ENCODE measurements at regions not wholly inside any gene's neighbourhood (a gene's known extent, or its start where the extent isn't known, plus 50 kb on each side); places are given as distances from the start of the nearest gene placed in this dataset.

DNA sequence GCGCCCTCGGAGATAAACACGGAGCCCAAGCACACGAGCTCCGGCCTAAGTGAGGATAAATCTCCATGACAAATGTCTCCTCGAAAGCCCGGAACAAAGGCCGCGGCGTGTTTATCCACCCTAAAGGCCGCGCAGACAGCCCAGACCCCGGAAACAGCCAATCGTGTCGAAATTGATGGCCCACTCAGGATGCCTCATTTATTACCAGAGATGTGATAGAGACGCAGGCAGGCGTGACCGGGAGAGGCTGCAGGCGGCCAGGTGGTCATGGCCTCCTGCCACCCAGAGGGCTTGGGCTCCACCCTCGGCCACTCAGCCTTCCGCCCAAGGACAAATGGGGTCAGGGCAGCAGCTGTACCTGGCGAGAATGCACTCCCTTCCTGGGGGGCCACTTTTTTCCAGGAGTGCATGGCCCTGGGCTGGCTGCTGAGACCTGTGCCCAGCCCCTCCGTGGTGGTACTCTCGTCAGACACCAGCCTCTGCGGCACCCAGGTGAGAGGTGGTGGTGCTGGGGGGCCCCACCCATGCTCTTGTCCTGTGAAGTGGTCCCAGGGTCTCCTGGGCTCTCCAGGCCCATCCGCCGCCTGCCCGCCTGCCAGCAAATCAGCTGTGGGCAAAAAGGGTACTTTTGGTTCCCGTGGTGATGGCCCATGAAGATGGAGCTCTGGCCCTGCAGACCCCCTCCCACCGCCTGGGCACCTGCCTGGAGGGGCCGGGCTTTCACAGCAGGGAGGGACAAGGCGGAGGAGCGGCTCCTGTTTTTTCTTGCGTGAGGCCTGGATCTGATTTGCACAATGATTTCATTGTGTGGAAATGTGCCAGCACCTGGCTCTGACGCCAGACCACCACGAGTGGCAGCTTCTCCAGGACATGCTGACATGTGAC lies 211.5 kb upstream of the C14orf180 start:
- DNase-seq (ENCODE audit: low read depth in 1 of 2, low spot score in 1 of 2) = no peak

DNA sequence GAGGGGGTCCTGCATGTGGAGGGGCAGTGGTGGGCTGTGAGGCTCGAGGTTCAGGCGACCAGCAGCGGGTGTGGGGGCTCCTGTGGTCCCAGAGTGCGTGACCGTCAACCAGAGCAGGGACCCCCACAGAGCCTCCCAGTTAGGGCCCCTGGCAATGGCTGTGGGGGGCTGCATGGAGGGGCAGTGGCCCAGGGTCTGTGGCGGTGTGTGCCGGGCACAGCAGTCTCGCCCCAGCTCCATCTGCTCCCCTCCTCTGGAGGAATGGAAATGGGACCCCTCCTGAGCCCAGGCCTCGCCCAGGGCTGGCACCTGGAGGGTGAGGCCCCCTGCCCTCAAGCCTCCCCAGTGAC lies 210.8 kb upstream of the C14orf180 start:
- no peak for DNase-seq (ENCODE audit: low read depth in 1 of 2, low spot score in 1 of 2)

DNA sequence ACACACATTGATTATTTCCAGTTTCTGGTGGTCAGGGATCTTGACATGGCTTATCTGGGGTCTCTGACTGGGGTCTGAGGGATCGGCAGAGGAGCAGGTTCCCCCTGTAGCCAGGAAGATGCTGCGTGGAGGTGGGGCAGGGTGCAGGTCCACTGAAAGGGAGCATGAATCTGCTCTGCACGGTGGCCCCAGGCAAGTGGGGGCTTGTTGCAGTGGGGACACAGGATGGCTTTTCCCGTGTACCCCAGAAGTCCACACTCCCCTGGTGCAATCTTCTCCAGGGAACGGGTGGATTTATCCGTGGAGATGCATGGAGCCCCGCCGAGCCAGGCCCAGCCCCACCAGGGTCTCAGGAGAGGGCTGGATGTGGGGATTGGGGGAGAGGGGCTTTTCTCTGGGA lies 210.4 kb upstream of the C14orf180 start:
- DNase-seq (ENCODE audit: low read depth in 1 of 2, low spot score in 1 of 2) = no peak

DNA sequence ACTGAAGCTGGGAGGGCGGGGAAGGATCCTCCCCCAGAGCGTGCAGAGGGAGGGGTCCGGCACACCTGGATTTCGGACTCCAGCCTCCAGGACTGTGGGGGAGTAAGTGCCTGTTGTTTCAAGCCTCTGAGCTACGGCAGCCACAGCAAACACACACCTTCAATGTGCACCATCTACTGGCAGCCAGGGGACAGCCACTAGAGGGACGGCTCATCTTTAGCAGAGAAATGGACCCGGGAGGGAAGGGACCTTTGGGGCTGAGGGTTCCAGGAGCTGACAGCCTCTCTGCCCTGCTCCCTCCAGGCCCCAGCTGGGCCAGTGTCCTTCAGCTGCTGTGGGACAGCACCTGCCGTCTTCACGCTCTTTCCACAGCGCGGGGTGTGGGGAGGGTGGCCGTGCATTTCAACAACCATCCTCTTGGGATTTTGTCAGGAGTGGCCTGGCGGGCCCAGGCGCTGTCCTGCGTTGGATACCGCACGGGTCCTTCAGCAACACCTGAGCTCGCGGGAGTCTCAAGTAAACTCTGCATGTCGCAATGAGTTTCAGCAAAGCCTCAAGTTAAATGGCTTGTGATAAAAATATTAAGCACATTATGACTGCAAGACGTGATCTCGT lies 209.2 kb upstream of the C14orf180 start:
- no peak for DNase-seq (ENCODE audit: low read depth in 1 of 2, low spot score in 1 of 2)

- DNase-seq (ENCODE audit: low read depth in 1 of 2, low spot score in 1 of 2) = no peak
Measured at GRCh38 chr14:104371031-104371430, 208.5 kb upstream of the C14orf180 start.

- DNase-seq (ENCODE audit: low read depth in 1 of 2, low spot score in 1 of 2) = no peak
Measured at GRCh38 chr14:104371917-104372316, 207.6 kb upstream of the C14orf180 start.

DNA sequence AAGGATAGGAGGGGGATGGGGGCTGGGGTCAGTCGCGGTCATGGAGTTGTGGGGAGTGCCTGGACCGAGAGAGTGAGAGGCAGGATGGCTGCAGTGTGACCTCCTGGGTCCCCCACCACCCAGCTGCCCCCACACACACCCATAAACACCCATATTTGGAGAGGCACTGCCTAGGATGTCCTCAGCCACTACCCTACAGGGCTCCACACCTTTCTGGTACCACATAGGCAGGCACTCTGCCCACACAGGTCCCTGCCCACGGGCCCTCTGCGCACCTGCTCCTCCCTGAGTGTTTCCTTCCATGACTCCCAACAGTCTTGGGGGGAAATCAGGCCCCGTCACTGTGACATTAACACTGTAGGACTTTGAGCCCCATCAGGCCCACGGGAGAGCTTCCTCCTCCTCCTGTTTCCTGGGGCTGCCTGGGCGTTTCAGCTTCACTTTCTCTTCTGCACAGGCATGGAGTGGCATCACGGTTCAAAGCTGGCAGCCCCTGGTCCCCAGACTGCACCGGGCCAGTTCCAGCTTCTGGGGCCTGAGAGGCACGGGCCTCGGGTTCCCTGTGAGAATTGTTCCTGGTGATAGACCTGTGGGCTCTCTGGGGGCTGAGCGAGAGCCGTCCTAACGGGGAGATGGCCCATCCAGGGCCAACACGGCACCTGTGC lies 207.0 kb upstream of the C14orf180 start:
- no peak for DNase-seq (ENCODE audit: low read depth in 1 of 2, low spot score in 1 of 2)

- no peak for DNase-seq (ENCODE audit: low read depth in 1 of 2, low spot score in 1 of 2)
Measured at GRCh38 chr14:104373055-104373854, 206.3 kb upstream of the C14orf180 start.

DNA sequence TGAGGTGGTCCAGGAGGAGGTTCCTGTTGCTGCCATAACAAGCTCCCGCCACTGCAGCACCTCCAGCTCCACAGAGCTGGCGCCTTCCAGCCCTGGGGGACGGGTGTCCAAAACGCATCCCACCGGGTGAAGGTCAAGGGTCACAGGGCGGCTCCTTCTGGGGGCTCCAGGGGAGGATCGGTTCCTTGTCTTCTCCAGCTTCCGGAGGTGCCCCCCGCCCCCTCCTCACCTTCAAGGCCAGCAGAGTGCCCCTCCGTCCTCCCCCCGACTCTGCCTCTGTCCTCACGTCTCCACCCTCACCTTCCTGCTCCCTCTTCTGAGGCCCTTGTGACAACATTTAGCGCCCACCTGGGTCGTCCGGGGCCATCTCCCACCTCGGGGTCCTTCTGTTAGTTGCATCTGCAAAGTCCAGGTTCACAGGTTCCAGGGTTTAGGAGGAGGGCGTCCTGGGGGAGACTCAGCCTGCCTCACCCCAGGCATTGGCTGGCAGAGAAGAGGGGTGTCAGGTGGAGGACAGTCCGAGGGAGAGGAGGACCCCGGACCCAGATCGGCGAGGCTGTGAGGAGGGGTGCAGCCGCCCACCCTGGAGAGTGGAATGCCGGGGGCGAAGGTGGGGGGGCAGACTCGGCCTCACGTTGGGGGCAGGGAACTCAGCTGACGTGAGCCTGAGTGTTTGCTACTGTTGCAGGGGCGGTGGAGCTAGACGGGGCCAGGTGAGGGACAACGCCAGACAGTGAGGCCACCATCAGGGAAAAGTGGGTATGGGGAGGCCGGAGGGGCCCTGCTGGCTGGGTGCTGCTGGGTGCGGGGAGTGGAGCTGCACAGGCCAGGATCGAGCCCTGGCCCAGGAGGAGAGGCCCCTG lies 205.5 kb upstream of the C14orf180 start:
- no peak for DNase-seq (ENCODE audit: low read depth in 1 of 2, low spot score in 1 of 2)

GRCh38 chr14:104374718-104375080 lies 204.9 kb upstream of the C14orf180 start:
- no peak for DNase-seq (ENCODE audit: low read depth in 1 of 2, low spot score in 1 of 2)

DNA sequence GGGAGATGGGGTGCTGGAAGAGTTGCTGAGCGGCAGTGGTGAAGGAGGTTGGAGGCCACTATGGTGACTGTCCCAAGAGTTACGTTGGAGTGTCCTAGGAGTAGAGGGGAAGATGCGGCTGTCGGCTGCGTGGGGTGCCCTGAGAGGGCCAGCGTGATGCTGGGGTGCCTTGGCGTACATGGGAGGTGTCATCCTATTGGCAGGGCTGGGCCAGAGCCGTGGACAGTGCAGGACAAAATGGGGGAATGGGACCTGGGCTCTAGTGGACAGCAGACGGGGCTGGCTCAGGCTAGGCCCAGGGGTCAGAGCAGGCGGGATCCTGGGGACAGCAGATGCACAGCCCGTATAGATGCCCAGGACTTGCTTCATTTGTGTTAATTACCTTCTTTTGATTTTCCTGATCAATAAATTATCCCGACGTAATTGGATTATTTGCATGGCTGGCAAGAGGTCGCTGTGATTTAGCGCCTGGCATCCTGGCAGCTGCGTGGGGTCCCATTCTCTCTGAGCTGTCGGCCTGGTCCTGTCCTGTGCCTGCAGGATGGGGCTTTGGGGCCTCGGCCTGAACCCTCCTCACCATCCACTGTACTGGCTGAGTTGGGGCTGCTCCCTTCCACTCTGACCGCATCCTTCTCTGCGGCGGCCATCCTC lies 203.9 kb upstream of the C14orf180 start:
- DNase-seq (ENCODE audit: low read depth in 1 of 2, low spot score in 1 of 2) = no peak

DNA sequence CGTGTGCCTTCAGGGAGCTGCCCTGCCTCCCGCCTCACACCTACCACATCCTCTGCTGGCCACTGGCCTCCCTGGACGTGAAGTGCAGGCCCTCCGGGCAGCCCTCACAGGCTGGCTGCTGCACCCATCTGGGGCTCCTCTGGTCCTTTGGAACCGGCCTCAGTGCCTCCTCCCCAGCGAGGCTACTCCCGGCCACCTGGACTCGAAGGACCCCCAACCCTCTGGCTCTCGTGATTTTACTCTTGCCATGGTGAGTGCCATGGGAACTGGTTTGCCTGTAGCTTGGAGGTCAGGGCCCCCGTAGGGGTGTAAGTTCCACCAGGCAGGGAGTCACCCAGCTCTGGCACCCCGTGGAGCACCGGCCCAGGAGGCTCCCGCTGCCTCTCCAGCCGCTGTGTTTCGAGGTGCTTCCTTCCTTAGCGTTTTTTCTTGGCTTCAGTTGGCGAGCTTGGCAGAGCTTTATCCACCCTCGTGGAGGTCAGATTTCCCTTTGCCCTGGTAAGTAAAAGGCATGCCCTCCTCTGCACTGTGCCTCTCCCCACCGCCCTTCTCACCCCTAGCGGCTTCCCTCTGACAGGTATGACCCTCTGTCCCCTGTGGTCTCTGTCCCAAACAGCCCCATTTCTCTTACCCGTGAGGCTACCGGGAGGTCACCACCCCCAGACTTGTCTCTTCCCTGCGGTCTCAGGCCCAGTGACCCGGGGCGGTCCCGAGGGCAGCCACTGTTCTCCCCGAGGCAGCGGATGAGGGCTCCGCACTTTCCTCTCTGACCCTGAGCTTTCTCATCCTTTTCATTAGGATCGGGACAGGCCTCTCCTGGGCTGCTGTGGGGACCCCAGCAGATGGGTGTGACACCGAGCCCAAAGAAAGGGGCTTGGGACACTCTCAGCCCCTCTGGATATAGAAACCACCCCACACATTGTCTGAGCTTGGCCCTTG lies 203.1 kb upstream of the C14orf180 start:
- no peak for DNase-seq (ENCODE audit: low read depth in 1 of 2, low spot score in 1 of 2)

DNA sequence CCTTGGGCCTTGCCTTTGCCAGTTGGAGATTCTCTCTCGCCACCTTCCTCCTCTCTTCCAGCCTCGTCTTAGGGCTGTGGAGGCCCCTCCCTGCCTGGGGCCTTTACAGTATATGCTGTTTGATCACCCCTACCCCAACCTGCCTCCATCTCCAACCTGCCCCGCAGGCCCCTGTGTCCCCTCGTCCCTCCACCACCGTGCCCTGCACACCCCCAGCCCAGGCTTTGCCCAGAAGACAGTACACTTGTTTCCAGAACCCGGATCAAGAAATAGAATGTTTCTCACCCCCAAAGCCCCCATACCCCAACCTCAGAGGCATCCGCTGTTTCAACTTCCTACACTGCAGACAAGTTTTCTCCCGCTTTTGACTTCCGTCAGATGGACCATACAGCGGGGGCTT lies 202.3 kb upstream of the C14orf180 start:
- DNase-seq (ENCODE audit: low read depth in 1 of 2, low spot score in 1 of 2) = no peak

GRCh38 chr14:104378698-104379113 lies 200.9 kb upstream of the C14orf180 start:
- no peak for DNase-seq (ENCODE audit: low read depth in 1 of 2, low spot score in 1 of 2)

GRCh38 chr14:104382361-104383087 lies 197.0 kb upstream of the C14orf180 start:
- DNase-seq (ENCODE audit: low read depth in 1 of 2, low spot score in 1 of 2) = no peak

- DNase-seq (ENCODE audit: low read depth in 1 of 2, low spot score in 1 of 2) = no peak
Measured at GRCh38 chr14:104383088-104383995, 196.2 kb upstream of the C14orf180 start.
